ENCODE measurements at regions not wholly inside any gene's neighbourhood (a gene's known extent, or its start where the extent isn't known, plus 50 kb on each side); places are given as distances from the start of the nearest gene placed in this dataset.

DNA sequence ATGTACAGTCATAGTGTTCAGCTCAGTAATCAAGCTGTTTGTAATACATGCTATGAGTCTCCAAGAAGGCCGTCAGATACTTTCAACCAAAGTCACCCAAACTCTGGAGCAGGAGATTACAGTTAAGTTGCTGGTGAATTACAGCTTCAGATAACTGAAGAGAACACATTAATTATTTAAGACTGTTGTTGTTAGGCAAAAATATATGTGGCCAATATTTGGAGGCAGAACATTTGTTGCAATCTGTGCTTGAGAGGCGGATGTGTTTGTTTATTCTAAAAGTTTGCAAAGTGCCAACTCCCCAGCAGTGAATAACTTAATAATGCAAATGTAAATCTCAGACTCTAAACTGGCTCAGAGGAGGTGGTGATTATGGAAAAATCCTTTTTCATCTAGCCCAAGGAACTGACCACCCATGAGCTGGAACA, 300.7 kb upstream of the TBX3 start:
- peak; percentile 50 for DNase-seq

DNA sequence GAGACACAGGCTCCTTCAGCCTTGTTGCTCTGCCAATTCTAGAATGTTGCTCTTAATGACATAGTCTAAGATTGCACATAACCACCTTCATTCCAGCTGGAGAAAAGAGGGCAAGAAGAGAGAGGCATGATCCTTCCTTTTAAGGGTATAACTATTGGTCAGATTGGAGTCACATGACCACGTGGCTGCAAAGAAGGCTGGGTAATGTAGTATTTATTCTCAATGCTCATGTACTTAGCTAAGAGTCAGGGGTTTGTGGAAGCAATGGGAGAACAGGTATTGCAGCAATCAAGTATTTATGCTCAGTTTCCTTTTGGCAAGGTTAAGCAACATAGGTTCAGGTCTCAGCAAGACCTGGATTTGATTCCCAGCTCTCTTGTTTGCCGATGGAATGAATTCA, 298.8 kb upstream of the TBX3 start:
- no peak for DNase-seq

DNA sequence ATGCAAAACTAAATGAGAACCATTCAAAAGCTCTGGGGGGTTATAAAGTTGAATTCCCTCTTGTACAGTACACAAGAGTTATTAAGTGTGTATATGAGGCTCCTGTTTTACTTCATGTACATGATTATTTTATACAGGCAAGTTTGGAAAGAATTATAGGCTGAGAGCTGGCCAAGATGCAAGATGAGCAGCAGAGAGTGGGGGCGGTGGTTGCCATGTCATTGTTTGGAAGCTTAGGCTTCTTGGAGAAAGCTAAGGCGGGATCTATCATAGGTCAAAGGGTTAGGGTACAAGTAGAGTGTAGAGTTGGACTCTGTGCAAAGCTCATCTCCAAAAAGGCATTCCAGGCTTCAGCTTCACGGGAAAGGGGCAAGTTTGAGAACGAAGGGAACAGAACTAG, 297.1 kb upstream of the TBX3 start:
- DNase-seq, result no peak

DNA sequence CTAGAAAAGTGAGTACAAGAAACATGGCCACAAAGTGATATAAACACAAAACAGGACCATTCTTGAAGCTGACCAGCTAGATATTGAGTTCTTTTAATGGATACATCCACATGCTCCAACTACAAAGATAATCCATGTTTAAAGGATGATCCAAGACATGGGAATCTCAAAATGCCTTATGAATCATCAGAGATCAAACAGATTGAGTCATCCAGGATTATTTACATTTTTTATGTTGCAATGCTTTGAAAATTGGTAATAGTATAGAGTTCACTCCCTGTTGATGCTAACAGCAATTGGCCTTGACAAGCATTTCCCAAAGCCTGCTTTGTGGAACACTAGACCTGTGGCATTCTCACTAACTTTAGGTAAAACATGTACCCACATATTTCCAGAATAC, 293.0 kb upstream of the TBX3 start:
- DNase-seq, result no peak

DNA sequence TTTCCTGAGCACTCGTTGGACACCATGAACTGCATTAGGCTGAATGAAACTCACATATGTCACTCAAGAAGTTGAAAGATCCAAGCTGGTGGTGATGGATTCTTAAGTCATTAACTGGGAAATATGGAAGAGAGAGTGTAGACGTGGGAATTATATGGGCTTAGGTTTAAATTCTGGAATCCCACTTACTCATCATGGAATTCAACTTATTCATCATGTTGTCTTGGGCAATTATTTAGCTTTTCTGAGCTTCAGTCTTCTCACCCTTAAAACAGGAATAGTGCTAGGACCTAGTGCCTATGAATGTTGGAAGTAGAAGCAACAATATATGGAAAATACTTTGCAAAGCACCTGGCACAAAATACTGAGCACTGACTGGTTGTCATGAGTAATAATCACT, 292.4 kb upstream of the TBX3 start:
- no peak for DNase-seq

DNA sequence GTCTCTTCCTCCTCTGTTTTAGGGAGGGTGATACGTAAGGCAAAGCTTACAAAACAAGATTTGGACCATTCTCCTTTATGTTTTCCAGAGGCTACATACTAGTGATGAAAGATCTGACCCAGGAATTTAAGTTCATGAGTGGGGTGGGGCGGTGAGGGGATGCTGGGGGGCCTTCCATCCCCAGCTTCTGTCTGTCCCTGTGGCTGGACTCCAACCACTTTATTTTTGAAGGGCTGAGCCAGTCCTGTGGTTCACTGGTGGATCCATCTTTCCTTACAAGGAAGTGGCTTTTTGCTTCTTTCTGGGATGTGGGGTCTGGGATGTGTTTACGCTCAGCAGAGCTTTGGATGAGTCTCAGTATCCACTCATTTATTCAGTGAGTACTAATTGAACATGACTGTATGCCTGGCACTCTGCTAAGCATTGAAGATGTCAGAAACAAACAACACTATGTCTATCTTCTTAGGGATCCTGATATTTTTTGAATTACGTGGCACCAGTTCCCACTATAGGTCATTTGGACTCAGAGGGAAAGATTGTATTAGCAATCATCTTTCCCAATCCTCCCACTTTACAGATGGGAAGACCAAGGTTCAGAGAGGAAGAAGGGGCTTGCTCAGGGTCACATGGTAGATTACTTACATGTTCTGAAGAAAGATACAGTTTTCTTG, 291.8 kb upstream of the TBX3 start:
- DNase-seq, result no peak

DNA sequence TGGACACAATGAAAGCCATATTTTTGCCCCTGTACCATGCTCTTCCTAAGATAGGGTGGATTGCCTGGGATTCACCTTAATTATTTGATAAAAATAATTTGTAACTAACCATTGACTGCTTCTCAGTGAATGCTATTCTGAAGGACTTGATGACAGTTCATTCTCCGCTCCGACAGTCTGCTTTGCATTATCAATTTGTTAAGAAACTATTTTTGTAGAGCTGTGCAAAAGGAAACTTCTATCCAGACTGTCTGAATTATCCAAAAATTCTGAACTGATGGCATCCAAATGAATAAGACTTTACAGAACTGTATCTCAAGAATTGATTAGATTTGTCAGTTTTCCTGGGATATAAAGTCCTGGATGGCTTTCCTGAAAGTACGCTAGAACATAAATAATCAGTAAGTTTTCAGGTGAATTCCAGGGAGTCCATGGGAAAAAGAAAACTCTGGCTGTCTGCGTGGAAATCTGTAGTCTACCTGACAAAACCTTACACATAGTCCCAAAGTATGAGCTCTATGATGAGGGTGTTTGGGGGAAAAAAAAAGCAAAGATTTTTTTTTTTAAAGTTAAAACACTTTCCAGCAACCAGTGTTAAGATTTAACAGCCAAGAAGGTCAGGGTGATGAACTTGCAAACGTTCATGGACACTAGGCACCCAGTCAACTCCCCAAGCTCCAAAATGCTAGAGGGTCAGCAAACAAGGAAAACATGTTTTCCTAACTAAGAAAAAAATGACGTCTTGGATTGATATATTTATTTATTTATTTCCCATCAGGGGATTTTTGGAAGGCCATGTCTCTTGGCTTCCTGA, 291.1 kb upstream of the TBX3 start:
- no peak for DNase-seq

DNA sequence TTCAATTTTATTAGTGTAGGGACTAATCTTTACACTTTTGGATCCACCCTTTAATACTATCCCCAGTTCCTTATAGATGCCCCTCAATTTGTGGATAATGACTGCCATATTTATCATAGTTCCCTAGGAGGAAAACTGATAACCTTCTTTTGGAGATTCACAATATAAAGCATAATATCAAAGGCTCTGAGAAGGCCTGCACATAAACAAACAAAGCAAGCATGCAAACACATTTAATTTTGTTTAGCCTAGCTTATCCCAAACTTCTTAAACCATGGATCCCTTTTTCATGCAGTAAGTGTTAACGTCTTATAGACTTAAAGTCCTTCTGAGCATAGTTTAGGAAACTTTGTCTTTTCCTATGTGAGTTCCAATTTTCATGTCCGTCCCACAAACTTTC, 290.4 kb upstream of the TBX3 start:
- DNase-seq, result no peak

DNA sequence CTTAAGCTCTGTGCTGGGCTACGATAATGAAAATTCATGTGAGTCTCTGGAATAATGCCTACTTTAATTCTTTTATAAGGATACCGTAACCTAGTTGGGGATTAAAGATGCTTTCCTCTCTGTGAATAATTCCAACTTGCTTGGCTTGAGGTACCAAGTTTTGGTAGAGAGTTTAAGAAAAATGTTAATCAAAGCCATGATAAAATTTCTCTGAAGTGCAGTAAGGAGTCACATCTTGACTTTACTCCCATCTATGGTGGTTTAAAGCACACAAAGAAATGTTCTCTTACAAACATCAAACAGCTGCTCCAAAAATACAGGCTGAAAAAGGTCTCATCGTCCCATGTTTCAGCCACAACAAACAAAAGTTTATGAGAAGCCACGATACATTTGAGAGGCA, 284.8 kb upstream of the TBX3 start:
- DNase-seq, result no peak

DNA sequence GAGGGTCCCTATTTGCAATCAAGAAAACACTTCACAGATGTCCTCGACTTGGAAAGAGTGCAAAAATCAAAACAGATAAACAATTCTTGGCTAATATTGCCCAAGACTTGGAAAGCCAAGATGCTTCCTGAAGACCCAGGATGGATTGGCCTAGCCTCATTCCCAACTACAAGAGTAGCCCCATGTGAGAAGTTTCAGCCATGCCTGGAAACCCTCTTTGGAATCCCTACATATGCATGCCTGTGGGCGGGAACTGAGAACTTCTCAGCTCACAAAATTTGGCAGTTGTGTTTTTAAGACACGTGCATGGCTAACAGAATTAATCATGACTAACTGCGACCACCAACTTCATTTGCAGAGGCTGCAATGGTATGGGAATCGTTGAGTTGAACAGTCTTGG, 283.2 kb upstream of the TBX3 start:
- DNase-seq, result no peak

DNA sequence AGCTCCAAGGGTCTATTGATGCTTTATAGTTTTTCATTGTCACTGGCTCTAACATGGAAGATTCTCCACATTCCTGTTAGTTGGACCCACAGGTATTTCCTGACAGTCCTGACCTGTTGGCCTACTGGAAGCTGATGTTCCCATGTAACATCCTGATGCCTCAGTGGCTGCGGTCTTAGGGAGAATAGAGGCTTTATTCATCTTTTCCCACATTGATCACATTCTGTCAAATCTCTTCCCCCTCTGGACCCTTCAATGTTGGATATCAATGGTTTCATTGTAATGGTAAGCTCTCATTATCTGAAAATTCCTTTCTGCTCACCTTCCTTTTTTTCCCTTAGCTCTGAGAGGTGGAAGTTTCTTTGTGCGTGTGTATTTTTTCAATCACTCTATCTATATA, 280.9 kb upstream of the TBX3 start:
- no peak for DNase-seq

DNA sequence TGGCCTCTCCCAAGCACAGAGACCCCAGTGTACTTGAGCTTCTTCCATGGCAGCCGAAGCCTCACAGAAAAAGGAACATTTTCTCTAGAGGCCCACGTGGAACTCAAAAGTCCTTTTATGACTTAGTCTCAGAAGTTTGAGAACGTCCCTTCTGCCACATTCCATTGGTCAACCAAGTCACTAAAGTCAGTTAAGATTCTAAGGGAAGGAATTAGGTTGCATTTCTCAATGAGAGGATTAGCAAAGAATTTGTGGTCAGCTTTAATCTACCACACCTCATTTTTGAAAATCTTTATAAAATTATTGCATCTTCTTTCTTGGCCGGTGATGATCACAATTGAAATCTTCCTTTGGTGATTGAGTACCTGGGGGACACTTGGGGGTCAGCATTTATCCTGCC, 279.9 kb upstream of the TBX3 start:
- DNase-seq, result no peak

DNA sequence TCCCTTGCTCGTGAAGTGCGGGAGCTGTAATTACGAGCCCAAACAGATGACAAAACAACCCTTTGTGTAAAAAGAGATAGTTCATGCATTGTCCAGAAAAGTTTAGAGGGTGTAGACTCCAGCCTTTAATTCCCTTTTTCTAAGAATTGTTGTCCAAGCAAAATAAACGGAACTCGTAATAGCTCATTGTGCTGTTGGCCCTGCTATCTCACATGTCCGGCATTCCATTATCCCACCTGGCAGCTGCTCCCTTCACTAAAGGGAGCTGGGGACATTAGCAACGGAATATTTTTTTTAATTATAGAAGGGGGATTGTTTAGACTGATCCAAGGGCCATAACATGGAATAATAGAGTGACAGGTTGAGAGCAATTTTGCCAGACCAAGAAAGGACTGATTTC, 277.5 kb upstream of the TBX3 start:
- DNase-seq, result no peak

DNA sequence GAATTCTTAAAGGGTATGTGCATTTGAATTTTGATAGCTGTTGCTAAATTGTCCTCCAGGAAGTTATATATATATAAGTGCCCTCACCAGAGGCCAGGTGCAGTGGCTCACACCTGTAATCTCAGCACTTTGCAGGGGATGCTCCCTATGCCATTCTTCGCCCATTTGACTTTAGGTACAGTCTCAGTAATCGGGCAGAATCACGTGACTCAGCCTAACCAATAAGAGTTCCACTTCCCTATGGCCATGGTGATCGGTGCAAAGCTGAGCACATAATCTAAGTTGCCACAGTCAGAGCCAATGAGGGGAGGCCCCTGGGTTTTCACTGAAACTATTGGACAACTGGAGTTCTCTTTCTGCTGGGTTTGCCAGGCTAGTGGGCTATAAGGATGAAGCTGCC, 274.6 kb upstream of the TBX3 start:
- DNase-seq, result no peak

DNA sequence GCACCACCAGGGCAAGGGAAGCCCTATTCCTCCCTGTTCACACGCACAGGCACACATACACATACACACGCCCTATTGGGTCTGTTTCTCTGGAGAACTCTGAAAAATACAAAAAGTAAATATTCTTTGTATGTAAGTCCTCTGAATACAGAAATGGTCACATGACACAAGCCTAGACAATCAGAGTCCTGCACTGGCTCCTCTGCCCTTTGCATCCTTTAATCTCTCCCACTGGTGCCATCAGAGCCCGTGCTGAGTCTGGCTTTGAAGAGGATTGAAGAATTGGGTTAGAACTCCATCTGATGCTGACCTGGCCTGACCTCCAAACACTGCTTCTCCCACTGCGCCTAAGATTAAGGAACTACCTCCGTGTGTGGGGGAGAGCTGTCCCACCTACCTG, 273.2 kb upstream of the TBX3 start:
- DNase-seq, result no peak

DNA sequence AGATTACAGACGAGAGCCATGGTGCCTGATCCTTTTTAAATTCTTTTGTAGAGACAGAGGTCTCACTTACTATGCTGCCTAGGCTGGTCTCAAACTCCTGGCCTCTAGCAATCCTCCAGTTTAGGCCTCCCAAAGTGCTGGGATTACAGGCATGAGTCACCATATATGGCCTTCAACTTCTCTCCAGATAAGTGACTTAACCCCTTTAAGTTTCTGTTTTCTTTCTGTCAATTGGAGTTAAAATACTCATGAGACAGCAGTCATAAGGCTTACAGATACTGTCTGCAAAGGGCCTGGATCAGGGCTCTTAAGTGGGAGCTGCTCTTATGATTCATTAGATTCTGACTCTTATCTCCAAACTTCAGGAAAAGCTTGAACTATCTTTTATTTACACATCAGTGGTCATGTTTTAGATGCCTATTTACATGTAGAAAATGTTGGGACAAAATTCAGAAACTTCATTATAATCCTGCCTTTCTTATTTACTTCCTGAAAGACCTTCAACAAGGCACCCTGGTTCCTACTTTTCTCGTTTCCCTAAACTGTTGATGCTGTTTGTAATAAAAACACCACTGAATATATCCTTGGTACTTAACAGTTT, 271.5 kb upstream of the TBX3 start:
- no peak for DNase-seq

DNA sequence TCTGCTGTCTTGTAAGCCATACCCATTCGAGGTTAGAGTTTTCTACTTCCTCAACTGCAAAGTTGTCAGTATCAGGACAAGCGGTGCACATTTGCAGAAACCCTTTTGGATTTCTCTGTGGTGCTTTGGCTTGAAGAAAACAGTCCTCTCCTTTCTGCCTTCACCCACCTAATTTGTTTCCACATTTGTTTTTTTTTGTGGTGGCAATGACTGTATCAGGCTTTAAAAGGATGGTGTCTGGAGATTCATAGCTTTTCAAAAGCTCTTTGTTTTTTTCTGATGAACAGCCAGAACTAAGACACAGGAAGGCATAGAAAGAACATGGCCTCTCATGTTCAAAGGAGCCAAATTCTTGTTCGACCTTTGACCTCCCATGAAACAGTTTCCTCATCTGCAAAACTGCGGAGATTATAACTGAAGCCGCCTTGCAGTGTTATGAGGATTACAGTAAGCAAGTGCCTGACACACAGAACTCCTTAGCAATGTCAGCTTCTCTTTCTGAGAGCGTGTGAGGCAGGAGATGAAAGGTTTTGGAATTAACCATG, 270.6 kb upstream of the TBX3 start:
- no peak for DNase-seq

DNA sequence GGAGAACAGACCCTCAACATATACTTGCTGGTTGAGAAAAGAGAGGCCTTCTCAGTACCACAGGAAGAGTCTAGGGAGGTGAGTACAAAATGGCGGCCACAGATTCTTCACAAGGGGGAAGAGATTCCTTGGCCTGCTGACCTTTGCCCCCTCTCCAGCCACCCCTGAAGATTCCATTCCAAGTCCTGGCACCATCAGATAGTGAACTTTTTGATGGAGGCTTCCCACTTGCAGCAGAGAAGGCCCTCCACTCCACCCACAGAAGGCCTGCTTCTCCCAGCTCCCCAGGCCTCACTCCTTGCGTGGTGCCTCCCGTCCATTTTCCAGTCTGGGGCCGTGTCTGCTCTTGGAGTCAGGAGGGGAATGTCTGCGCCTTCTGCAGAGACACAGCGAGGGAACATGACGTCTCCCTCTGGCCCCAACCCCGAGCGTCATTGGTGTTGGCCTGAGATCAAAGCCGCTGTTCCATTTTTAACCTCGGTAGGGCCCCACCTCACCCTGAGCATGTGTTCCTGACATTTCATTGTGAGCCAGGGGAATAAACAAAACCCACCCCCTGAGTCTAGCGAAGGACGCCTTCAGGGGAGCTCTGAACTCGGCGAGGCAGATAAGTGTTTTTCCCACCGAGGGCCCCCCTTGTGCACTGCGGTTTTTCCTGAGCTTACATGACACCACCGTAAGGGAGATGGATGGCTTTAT, 268.7 kb upstream of the TBX3 start:
- DNase-seq, result peak; percentile 67

DNA sequence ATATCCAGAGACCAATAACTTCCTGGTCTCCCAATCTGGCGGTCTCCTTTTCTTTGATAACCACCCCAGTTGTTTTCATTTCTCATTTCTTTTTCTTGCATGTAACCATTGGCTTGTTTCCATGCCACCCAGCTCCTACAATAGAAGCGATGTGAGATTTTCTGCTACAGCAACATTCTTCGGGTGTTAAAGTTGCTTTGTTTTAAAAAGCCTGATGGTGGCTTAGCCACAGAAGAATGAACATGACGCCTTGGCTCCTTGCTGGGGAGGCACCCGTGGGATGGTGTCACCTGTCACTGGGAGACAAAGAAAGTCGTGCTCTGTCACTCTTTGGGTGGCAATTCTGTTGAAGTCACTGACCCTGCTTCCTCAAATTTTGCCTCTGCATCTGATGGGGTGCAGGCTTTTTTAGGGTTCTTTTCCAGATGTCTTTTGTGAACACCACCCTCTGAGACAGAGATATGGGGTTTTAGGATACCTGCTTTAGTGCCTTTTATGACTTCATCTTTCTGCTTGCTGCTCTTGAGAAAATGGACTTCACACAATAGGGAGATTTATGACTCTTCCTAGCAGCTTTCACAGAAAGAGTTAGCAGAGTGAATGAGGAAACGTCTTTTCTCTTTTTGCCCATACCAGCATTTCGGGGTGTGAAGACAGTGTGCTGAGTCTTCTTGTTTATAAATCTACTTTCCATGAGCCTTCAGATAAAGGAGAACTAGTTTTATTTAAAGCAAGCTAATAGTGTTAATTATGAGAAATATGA, 265.3 kb upstream of the TBX3 start:
- no peak for DNase-seq

DNA sequence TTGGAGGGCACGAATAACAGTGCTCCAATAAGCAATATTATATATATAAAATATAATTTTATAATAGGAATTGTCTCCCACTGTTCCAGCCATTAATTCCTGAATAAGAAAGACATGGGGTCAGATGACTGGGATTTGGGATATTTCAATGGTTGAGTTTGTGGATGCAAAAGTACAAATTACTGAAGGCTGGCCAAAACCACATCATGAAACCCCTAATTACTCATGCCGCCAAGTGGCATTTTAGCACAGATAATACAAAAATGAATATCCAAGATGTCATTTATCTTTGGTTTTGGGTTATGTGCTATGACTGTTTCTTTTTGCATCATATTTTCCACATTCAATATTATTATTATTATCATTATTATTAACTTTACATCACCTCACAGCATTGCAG, 261.4 kb upstream of the TBX3 start:
- DNase-seq, result no peak

DNA sequence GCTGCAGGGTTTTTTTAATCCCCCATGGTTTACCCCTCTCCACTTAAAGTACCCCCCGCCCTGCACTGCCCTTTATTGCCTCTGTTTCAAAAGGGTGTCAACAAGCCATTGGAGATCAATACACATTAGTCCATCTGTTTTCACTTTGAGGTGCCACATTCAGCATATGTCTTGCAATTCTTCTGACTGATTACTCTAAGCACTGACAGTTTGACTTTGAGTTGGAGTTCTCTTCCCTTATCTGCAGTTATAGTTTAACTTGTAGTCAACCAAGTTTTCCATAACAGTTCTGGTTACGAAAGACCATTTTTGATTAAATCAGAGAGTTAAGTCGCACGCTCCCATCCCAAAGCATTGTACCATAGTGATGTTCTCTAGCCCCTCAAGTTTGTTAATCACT, 260.8 kb upstream of the TBX3 start:
- DNase-seq, result no peak

DNA sequence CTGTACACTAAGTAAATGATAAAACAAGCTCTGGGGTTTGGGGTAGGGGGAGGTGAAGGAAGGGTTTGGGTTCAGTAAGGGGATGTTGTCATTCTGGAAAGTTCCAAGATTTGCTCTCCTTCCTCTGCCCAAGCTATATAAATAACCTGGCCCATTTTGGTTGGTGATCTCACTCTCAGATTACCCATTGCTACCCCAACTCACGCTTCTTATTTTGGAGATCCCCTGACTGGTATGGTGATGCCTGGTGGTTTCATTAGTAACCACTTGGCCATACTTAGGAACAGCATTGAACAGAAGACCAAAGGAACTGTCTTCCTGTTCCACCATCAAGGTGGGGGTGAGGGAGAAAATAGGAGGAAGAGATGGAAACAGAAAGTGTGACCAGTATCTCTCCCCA, 259.6 kb upstream of the TBX3 start:
- no peak for DNase-seq

Measured in renal pelvis (tissue), 1 donor.